Fibroblast of lung (primary cell): ENCODE measurements at regions not wholly inside any gene's neighbourhood (a gene's known extent, or its start where the extent isn't known, plus 50 kb on each side); places are given as distances from the start of the nearest gene placed in this dataset.
A peak's percentile ranks its signal among the peaks of the same experiment; 100 is the strongest.

Experiments used
- DNase-seq, 2 donors: peaks; one replicate each; pipeline versions ENCODE4 v3.0.0 to v3.0.0-alpha.2; 2010; ENCODE audit warnings: low read depth in 2 of 2
- H2AFZ ChIP-seq: 2 replicates; pipeline ENCODE4 v1.5.1; 2012; ENCODE audit warnings: low read length, control low read depth, inconsistent platforms
- H3K27ac ChIP-seq: 2 replicates; pipeline ENCODE4 v1.5.1; 2011; ENCODE audit warnings: low read length, control low read depth; ENCODE audit not compliant: insufficient read depth
- H3K27me3 ChIP-seq: 2 replicates; pipeline ENCODE4 v1.5.1; 2011; ENCODE audit warnings: mild to moderate bottlenecking, low read length; ENCODE audit not compliant: control insufficient read depth, insufficient read depth
- H3K36me3 ChIP-seq: 2 replicates; pipeline ENCODE4 v1.5.1; 2011; ENCODE audit warnings: low read length; ENCODE audit not compliant: control insufficient read depth, insufficient read depth
- H3K4me1 ChIP-seq: 2 replicates; pipeline ENCODE4 v1.5.1; 2011; ENCODE audit warnings: low read length; ENCODE audit not compliant: control insufficient read depth, insufficient read depth; ENCODE audit errors: extremely low read depth
- H3K4me2 ChIP-seq: 2 replicates; pipeline ENCODE4 v1.5.1; 2011; ENCODE audit warnings: low read length, control low read depth; ENCODE audit not compliant: insufficient read depth; ENCODE audit errors: extremely low read depth
- H3K4me3 ChIP-seq, 4 experiments: fragments of 200-600 bp in 1 of 4; sonication (generic) in 1 of 4; replicated peaks in 1 of 4; 2 replicates each; pipeline ENCODE4 v1.5.1; 2011 to 2016; ENCODE audit warnings: low read length in 4 of 4, low read depth in 3 of 4, mild to moderate bottlenecking in 3 of 4, control low read depth in 2 of 4, inconsistent platforms in 1 of 4, mixed read lengths in 1 of 4; ENCODE audit not compliant: insufficient read depth in 1 of 4; ENCODE audit errors: control extremely low read depth in 1 of 4
- H3K79me2 ChIP-seq: 2 replicates; pipeline ENCODE4 v1.5.1; 2012; ENCODE audit warnings: mild to moderate bottlenecking, low read length, inconsistent platforms; ENCODE audit not compliant: control insufficient read depth, insufficient read depth
- H3K9ac ChIP-seq: 2 replicates; pipeline ENCODE4 v1.5.1; 2011; ENCODE audit warnings: mild to moderate bottlenecking, low read length, control low read depth; ENCODE audit not compliant: insufficient read depth
- H3K9me3 ChIP-seq: 2 replicates; pipeline ENCODE4 v1.5.1; 2012; ENCODE audit warnings: low read depth, low read length; ENCODE audit not compliant: control insufficient read depth, insufficient read depth
- H4K20me1 ChIP-seq: 2 replicates; pipeline ENCODE4 v1.5.1; 2011; ENCODE audit warnings: low read length; ENCODE audit not compliant: control insufficient read depth, insufficient read depth; ENCODE audit errors: extremely low read depth
- EZH2 ChIP-seq: IDR thresholded peaks from 2 replicates; pipeline ENCODE4 v1.5.1; 2012; ENCODE audit warnings: low read length, control low read depth, mild to moderate bottlenecking; ENCODE audit errors: missing control alignments
- TF ChIP-seq, protein P1 (sequence below), 2 donors: IDR thresholded peaks in 1 of 2; conservative IDR thresholded peaks in 1 of 2; 1 replicate in 1 of 2; 2 replicates in 1 of 2; pipeline ENCODE4 v1.5.1; 2011 to 2012; ENCODE audit warnings: low read length in 2 of 2, control low read depth in 1 of 2, inconsistent platforms in 1 of 2, low read depth in 1 of 2, mild to moderate bottlenecking in 1 of 2

GRCh38 chr21:22754746-22755145, 1756.5 kb downstream of the NCAM2 start:
- Histone ChIP-seq H3K79me2 (no peaks in the 10 kb centered on the region), H3K4me3 (no peak overlapping the region), H3K9me3 (no peaks in the 10 kb centered on the region), H3K9ac (no peak overlapping the region), H3K36me3 (no peaks in the 10 kb centered on the region), H3K4me2 (no peak overlapping the region), H3K4me1 (no peaks in the 10 kb centered on the region), H3K27me3 (no peaks in the 10 kb centered on the region), H3K27ac (no peak overlapping the region), H2AFZ (no peak overlapping the region), H4K20me1 (no peaks in the 10 kb centered on the region)
- no peak for TF ChIP-seq EZH2
- TF ChIP-seq, protein P1, sequence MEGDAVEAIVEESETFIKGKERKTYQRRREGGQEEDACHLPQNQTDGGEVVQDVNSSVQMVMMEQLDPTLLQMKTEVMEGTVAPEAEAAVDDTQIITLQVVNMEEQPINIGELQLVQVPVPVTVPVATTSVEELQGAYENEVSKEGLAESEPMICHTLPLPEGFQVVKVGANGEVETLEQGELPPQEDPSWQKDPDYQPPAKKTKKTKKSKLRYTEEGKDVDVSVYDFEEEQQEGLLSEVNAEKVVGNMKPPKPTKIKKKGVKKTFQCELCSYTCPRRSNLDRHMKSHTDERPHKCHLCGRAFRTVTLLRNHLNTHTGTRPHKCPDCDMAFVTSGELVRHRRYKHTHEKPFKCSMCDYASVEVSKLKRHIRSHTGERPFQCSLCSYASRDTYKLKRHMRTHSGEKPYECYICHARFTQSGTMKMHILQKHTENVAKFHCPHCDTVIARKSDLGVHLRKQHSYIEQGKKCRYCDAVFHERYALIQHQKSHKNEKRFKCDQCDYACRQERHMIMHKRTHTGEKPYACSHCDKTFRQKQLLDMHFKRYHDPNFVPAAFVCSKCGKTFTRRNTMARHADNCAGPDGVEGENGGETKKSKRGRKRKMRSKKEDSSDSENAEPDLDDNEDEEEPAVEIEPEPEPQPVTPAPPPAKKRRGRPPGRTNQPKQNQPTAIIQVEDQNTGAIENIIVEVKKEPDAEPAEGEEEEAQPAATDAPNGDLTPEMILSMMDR (conservative IDR thresholded peaks at IDR 0.05 in 1 of 2, IDR thresholded peaks at IDR 0.05 in 1 of 2; ENCODE audit: low read depth in 1 of 2, low read length in 2 of 2), result no peak
- no peak for DNase-seq

- H4K20me1 ChIP-seq, result no peaks in the 10 kb centered on the region
- no peak overlapping the region for H3K27ac ChIP-seq
- no peaks in the 10 kb centered on the region for H3K79me2 ChIP-seq
- TF ChIP-seq EZH2, result no peak
- TF ChIP-seq, protein P1 (conservative IDR thresholded peaks at IDR 0.05 in 1 of 2, IDR thresholded peaks at IDR 0.05 in 1 of 2; ENCODE audit: low read depth in 1 of 2, low read length in 2 of 2), result no peak
- H3K9ac ChIP-seq, result no peak overlapping the region
- DNase-seq, result peak in 1 of 2 donors; percentile 9
- H2AFZ ChIP-seq, result no peak overlapping the region
- no peaks in the 10 kb centered on the region for H3K4me1 ChIP-seq
- H3K36me3 ChIP-seq, result no peaks in the 10 kb centered on the region
- H3K4me3 ChIP-seq, result no peak overlapping the region
- no peak overlapping the region for H3K4me2 ChIP-seq
- no peaks in the 10 kb centered on the region for H3K27me3 ChIP-seq
- H3K9me3 ChIP-seq, result no peaks in the 10 kb centered on the region
Observed at GRCh38 chr21:22758478-22758877, 1760.3 kb downstream of the NCAM2 start.

DNA sequence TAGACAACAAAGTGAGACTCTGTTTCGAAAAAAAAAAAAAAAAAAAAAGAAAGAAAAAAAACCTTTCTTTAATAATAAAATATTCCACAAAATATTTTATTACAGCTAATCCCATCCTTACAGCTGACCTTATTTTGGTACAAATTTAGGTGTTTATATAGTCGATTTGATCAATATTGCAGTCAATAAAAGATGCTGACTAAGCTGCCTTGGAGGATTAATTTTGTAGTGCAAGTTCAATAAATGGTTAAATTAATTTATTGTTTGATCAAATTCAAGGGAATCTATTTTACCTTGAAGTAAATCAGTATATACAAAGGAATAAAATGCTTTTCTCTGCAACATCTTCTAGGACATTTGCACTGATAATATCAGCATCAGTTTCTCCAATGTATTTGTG, 1764.3 kb downstream of the NCAM2 start:
- Histone ChIP-seq H4K20me1 (no peaks in the 10 kb centered on the region), H3K9me3 (no peaks in the 10 kb centered on the region), H3K4me1 (no peaks in the 10 kb centered on the region), H3K9ac (no peak overlapping the region), H3K4me2 (no peak overlapping the region), H2AFZ (no peak overlapping the region), H3K27ac (no peak overlapping the region), H3K27me3 (no peaks in the 10 kb centered on the region), H3K36me3 (no peaks in the 10 kb centered on the region), H3K79me2 (no peaks in the 10 kb centered on the region), H3K4me3 (no peak overlapping the region)
- DNase-seq, result no peak
- TF ChIP-seq, protein P1 (conservative IDR thresholded peaks at IDR 0.05 in 1 of 2, IDR thresholded peaks at IDR 0.05 in 1 of 2; ENCODE audit: low read depth in 1 of 2, low read length in 2 of 2), result no peak
- TF ChIP-seq EZH2, result no peak
